HepG2 (cell line): ENCODE measurements at regions not wholly inside any gene's neighbourhood (a gene's known extent, or its start where the extent isn't known, plus 50 kb on each side); places are given as distances from the start of the nearest gene placed in this dataset.

Experiments used
- ATAC-seq: fragments of 200-7000 bp; cut with Tn5 transposase; 3 replicates; pipeline ENCODE4 v1.9.1; 2020; ENCODE audit warnings: mild to moderate bottlenecking, moderate library complexity
- BruUV-seq: library from RNA; stranded (reverse); fragments of 400-500 nt; replicated peaks from 2 replicates; lab custom pipeline; 2021; lab: Mats Ljungman, UMichigan
- CTCF ChIA-PET: fragments of 300-600 bp; formaldehyde crosslinking; extraction: SDS; loops from one replicate; lab custom pipeline; 2021; ENCODE audit warnings: low total read pairs, inconsistent platforms, low intra/inter-chr PET ratio; lab: Yijun Ruan, JAX
- POLR2A ChIA-PET: fragments of 350-600 bp; sonication (Branson Sonifier 250); formaldehyde crosslinking; loops from one replicate; lab custom pipeline; 2020; ENCODE audit warnings: antibody characterized with exemption, inconsistent platforms; lab: Yijun Ruan, JAX
- DNase-seq: peaks from one replicate; pipeline ENCODE4 v3.0.0-alpha.2; 2015; ENCODE audit warnings: low spot score
- FAIRE-seq: peaks from 3 replicates; lab custom pipeline; 2011; peaks lifted over from hg19 to GRCh38; lab: Jason Lieb, UNC
- H2AFZ ChIP-seq: one replicate; pipeline ENCODE4 v1.6.1; 2011; ENCODE audit warnings: low read length, inconsistent platforms
- H3K27ac ChIP-seq: fragments of 300-600 bp; 3 replicates; pipeline ENCODE4 v1.8.0; 2011; ENCODE audit warnings: mixed run types, mild to moderate bottlenecking, mixed read lengths, low read length, inconsistent platforms; ENCODE audit not compliant: insufficient read depth; ENCODE audit errors: extremely low read length
- H3K27me3 ChIP-seq, 2 experiments: fragments of 200-600 bp in 1 of 2; 2 replicates in 1 of 2; 3 replicates in 1 of 2; pipeline versions ENCODE4 v1.6.0 to v1.8.0; 2011; ENCODE audit warnings: low read length in 2 of 2, mild to moderate bottlenecking in 2 of 2, moderate library complexity in 2 of 2, inconsistent platforms in 1 of 2; ENCODE audit not compliant: insufficient read depth in 2 of 2, control insufficient read depth in 1 of 2
- H3K36me3 ChIP-seq, 2 experiments: fragments of 200-600 bp in 1 of 2; replicated peaks in 1 of 2; 2 replicates in 1 of 2; 3 replicates in 1 of 2; pipeline versions ENCODE4 v1.5.1 to v1.8.0; 2011; ENCODE audit warnings: low read length in 2 of 2, inconsistent platforms in 1 of 2; ENCODE audit not compliant: insufficient read depth in 2 of 2, control insufficient read depth in 1 of 2
- H3K4me1 ChIP-seq: 2 replicates; pipeline ENCODE4 v1.5.1; 2012; ENCODE audit warnings: low read length, inconsistent platforms; ENCODE audit not compliant: insufficient read depth
- H3K4me2 ChIP-seq: 2 replicates; pipeline ENCODE4 v1.6.0; 2011; ENCODE audit warnings: low read depth, low read length, inconsistent platforms
- H3K4me3 ChIP-seq, 3 experiments: fragments of 200-600 bp in 1 of 3; sonication (generic), shearing (Covaris generic) in 1 of 3; replicated peaks in 1 of 3; 2 replicates each; pipeline ENCODE4 v1.5.1; 2011 to 2016; ENCODE audit warnings: low read length in 3 of 3, inconsistent platforms in 2 of 3, low read depth in 2 of 3, mild to moderate bottlenecking in 2 of 3, control low read depth in 1 of 3, mixed read lengths in 1 of 3; ENCODE audit not compliant: insufficient read depth in 1 of 3
- H3K79me2 ChIP-seq: one replicate; pipeline ENCODE4 v1.6.1; 2011; ENCODE audit warnings: low read length, inconsistent platforms; ENCODE audit not compliant: insufficient read depth
- H3K9ac ChIP-seq: 2 replicates; pipeline ENCODE4 v1.6.0; 2011; ENCODE audit warnings: mild to moderate bottlenecking, low read depth, low read length, inconsistent platforms; ENCODE audit not compliant: insufficient read depth
- H3K9me3 ChIP-seq: 2 replicates; pipeline ENCODE4 v1.5.1; 2012; ENCODE audit warnings: mild to moderate bottlenecking, low read length
- H4K20me1 ChIP-seq: 2 replicates; pipeline ENCODE4 v1.6.0; 2011; ENCODE audit warnings: inconsistent platforms, mild to moderate bottlenecking, low read length, moderate library complexity; ENCODE audit not compliant: insufficient read depth
- CEBPG ChIP-seq: IDR thresholded peaks from 2 replicates; pipeline ENCODE4 v1.6.1; 2016
- SMARCC2 ChIP-seq: fragments of 450-650 bp; IDR thresholded peaks from 2 replicates; pipeline ENCODE4 v1.6.1; 2017; ENCODE audit warnings: antibody characterized with exemption, mild to moderate bottlenecking
- SRSF1 ChIP-seq: fragments of 200-400 bp; formaldehyde crosslinking; optimal IDR thresholded peaks from 2 replicates; pipeline ENCODE3; 2017; ENCODE audit warnings: mild to moderate bottlenecking, low read depth, low read length, moderate library complexity
- ZNF607 ChIP-seq: sonication (generic); formaldehyde crosslinking; IDR thresholded peaks from 2 replicates; pipeline ENCODE4 v1.5.1; 2020; ENCODE audit warnings: missing genetic modification reagents, mild to moderate bottlenecking, borderline replicate concordance
- ZNF773 ChIP-seq: sonication (generic); formaldehyde crosslinking; IDR thresholded peaks from 2 replicates; pipeline ENCODE4 v1.4.0; 2020; ENCODE audit warnings: missing genetic modification reagents, borderline replicate concordance
- WGBS: methylation state at CpG from one replicate; pipeline ENCODE4 v1.1.6; 2017; ENCODE audit warnings: low lambda C conversion rate; 5-methylcytosine and 5-hydroxymethylcytosine counted together
- in situ Hi-C: cut with HindIII; loops from 2 replicates; pipeline ENCODE4 v1.10.0; 2017; ENCODE audit warnings: low pct_unique_long_range_greater_than_20kb; ENCODE audit not compliant: extremely low pct_ligation_motif_present
- intact Hi-C: fragments of 100-400 bp; cut with micrococcal nuclease; formaldehyde crosslinking; loops from one replicate; pipeline ENCODE4 v1.10.0; 2022; ENCODE audit not compliant: unreplicated experiment
- TF ChIP-seq, protein P1 (sequence below): sonication (generic); formaldehyde crosslinking; IDR thresholded peaks from 2 replicates; pipeline ENCODE4 v1.4.0; 2020; ENCODE audit warnings: mild to moderate bottlenecking, missing genetic modification reagents
- TF ChIP-seq, protein P2 (sequence below): sonication (generic); formaldehyde crosslinking; IDR thresholded peaks from 2 replicates; pipeline ENCODE4 v1.5.0; 2020; ENCODE audit warnings: mild to moderate bottlenecking, missing genetic modification reagents
- TF ChIP-seq, protein P3 (sequence below): sonication (generic); formaldehyde crosslinking; IDR thresholded peaks from 2 replicates; pipeline ENCODE4 v1.4.0; 2020; ENCODE audit warnings: mild to moderate bottlenecking, missing genetic modification reagents
- TF ChIP-seq, protein P4 (sequence below): sonication (generic); formaldehyde crosslinking; IDR thresholded peaks from 2 replicates; pipeline ENCODE4 v1.5.0; 2020; ENCODE audit warnings: missing genetic modification reagents

DNA sequence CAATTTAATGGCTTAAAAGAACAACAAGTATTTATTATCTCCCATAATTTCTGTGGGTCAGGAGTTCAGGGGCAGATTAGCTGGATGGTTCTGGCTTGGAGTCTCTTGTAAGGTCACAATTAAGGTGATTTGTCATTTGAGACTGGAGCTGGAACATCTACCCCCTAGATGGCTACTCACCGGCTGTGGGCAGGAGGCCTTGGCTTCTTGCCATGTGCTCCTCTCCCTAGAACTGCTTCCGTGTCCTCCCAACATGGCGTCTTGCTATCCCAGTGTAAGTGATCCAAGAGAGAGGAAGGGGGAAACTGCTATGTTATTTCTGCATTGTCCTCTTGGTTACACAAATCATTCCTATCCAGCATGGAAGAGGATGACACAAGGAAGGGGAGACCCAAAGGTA, 210.2 kb upstream of the ECI2 start:
- 44% methylated on average over 3 of the region's 3 CpGs for WGBS
- Histone ChIP-seq H4K20me1 (no peaks in the 10 kb centered on the region), H3K27ac (no peak overlapping the region), H3K4me3 (no peak overlapping the region), H3K27me3 (peaks cover 0 to 54% of the 10 kb centered on the region in 2 experiments; a peak in 3 of 5 replicates), H3K36me3 (no peaks in the 10 kb centered on the region; a peak in 1 of 5 replicates), H3K9ac (no peak overlapping the region), H3K4me1 (no peaks in the 10 kb centered on the region), H3K9me3 (no peaks in the 10 kb centered on the region), H2AFZ (no peak overlapping the region), H3K79me2 (no peaks in the 10 kb centered on the region), H3K4me2 (no peak overlapping the region)
- intact Hi-C loops = no loop called here
- BruUV-seq = no TSS peak
- CTCF ChIA-PET = no interaction called here
- DNase-seq = no peak
- in situ Hi-C loops = no loop called here
- FAIRE-seq = no peak
- POLR2A ChIA-PET = no interaction called here
- no peak for ATAC-seq
- TF ChIP-seq SRSF1 (no peak), SMARCC2 (no peak), ZNF607 (CRISPR knock-in tag) (no peak), ZNF773 (CRISPR knock-in tag) (no peak), CEBPG (no peak)
- TF ChIP-seq, protein P1, sequence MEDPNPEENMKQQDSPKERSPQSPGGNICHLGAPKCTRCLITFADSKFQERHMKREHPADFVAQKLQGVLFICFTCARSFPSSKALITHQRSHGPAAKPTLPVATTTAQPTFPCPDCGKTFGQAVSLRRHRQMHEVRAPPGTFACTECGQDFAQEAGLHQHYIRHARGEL (CRISPR knock-in tag) = no peak
- TF ChIP-seq, protein P2, sequence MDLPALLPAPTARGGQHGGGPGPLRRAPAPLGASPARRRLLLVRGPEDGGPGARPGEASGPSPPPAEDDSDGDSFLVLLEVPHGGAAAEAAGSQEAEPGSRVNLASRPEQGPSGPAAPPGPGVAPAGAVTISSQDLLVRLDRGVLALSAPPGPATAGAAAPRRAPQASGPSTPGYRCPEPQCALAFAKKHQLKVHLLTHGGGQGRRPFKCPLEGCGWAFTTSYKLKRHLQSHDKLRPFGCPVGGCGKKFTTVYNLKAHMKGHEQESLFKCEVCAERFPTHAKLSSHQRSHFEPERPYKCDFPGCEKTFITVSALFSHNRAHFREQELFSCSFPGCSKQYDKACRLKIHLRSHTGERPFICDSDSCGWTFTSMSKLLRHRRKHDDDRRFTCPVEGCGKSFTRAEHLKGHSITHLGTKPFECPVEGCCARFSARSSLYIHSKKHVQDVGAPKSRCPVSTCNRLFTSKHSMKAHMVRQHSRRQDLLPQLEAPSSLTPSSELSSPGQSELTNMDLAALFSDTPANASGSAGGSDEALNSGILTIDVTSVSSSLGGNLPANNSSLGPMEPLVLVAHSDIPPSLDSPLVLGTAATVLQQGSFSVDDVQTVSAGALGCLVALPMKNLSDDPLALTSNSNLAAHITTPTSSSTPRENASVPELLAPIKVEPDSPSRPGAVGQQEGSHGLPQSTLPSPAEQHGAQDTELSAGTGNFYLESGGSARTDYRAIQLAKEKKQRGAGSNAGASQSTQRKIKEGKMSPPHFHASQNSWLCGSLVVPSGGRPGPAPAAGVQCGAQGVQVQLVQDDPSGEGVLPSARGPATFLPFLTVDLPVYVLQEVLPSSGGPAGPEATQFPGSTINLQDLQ = no peak
- TF ChIP-seq, protein P3, sequence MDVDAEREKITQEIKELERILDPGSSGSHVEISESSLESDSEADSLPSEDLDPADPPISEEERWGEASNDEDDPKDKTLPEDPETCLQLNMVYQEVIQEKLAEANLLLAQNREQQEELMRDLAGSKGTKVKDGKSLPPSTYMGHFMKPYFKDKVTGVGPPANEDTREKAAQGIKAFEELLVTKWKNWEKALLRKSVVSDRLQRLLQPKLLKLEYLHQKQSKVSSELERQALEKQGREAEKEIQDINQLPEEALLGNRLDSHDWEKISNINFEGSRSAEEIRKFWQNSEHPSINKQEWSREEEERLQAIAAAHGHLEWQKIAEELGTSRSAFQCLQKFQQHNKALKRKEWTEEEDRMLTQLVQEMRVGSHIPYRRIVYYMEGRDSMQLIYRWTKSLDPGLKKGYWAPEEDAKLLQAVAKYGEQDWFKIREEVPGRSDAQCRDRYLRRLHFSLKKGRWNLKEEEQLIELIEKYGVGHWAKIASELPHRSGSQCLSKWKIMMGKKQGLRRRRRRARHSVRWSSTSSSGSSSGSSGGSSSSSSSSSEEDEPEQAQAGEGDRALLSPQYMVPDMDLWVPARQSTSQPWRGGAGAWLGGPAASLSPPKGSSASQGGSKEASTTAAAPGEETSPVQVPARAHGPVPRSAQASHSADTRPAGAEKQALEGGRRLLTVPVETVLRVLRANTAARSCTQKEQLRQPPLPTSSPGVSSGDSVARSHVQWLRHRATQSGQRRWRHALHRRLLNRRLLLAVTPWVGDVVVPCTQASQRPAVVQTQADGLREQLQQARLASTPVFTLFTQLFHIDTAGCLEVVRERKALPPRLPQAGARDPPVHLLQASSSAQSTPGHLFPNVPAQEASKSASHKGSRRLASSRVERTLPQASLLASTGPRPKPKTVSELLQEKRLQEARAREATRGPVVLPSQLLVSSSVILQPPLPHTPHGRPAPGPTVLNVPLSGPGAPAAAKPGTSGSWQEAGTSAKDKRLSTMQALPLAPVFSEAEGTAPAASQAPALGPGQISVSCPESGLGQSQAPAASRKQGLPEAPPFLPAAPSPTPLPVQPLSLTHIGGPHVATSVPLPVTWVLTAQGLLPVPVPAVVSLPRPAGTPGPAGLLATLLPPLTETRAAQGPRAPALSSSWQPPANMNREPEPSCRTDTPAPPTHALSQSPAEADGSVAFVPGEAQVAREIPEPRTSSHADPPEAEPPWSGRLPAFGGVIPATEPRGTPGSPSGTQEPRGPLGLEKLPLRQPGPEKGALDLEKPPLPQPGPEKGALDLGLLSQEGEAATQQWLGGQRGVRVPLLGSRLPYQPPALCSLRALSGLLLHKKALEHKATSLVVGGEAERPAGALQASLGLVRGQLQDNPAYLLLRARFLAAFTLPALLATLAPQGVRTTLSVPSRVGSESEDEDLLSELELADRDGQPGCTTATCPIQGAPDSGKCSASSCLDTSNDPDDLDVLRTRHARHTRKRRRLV = no peak
- TF ChIP-seq, protein P4, sequence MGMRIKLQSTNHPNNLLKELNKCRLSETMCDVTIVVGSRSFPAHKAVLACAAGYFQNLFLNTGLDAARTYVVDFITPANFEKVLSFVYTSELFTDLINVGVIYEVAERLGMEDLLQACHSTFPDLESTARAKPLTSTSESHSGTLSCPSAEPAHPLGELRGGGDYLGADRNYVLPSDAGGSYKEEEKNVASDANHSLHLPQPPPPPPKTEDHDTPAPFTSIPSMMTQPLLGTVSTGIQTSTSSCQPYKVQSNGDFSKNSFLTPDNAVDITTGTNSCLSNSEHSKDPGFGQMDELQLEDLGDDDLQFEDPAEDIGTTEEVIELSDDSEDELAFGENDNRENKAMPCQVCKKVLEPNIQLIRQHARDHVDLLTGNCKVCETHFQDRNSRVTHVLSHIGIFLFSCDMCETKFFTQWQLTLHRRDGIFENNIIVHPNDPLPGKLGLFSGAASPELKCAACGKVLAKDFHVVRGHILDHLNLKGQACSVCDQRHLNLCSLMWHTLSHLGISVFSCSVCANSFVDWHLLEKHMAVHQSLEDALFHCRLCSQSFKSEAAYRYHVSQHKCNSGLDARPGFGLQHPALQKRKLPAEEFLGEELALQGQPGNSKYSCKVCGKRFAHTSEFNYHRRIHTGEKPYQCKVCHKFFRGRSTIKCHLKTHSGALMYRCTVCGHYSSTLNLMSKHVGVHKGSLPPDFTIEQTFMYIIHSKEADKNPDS (CRISPR knock-in tag) = no peak
